ENCODE measurements at regions not wholly inside any gene's neighbourhood (a gene's known extent, or its start where the extent isn't known, plus 50 kb on each side); places are given as distances from the start of the nearest gene placed in this dataset.
"Not testable (repeated sequence)": the region's sequence is repeated elsewhere in the genome, so short reads cannot be mapped to it uniquely, and the experiment has no call there.

- no peak for DNase-seq
Measured at GRCh38 chr14:82878951-82879350, 1345.3 kb upstream of the SEL1L start.

DNA sequence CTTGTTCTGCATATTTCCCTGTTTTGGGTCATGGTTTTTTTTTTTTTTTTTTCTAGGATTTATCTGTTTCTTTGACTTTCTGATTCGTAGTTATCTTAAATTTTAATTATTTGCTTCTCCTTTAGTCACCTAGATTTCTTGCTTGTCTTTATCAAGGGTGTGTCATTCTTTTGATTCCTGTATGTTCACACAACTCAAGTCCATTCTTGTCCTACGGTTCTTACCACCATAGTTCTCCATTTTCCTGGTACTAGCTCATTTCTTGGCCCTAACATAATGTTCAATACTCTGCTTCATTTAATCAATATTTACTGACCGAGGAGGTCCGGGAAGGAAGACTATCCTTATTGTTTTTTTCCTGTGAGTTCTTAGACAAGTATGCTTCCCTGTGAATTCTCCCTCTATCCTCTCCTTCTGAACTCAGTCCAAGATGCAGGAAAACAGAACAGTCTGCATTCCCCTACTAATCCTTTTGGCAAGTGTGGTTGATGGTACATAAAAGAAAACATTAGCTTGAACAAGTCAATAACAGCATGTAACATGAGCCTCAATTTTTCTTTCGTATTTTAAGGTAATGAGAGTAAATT is 1346.4 kb upstream of the SEL1L start:
- DNase-seq = no peak

DNA sequence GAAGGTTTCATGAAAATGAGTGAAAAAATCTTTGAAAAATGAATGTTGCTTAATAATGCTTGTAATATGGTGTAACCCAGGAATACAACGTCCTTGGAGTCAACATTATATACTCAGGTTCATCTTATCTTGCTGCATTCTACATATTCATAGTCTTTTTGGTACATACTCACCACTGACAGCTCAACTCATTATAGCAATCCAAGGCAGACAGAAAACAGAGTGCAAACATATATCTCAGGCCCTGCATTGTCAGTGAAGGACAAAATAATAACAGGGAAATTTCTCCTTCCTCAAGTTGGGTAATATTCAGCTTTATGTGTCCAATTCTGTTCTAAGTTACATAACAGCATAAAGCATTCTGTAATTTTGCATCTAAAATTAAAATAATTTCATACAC is 1353.0 kb upstream of the SEL1L start:
- DNase-seq = no peak

- DNase-seq = no peak
Measured at GRCh38 chr14:82889701-82890100, 1356.0 kb upstream of the SEL1L start.

- DNase-seq = no peak
Measured at GRCh38 chr14:82896476-82896875, 1362.8 kb upstream of the SEL1L start.

DNA sequence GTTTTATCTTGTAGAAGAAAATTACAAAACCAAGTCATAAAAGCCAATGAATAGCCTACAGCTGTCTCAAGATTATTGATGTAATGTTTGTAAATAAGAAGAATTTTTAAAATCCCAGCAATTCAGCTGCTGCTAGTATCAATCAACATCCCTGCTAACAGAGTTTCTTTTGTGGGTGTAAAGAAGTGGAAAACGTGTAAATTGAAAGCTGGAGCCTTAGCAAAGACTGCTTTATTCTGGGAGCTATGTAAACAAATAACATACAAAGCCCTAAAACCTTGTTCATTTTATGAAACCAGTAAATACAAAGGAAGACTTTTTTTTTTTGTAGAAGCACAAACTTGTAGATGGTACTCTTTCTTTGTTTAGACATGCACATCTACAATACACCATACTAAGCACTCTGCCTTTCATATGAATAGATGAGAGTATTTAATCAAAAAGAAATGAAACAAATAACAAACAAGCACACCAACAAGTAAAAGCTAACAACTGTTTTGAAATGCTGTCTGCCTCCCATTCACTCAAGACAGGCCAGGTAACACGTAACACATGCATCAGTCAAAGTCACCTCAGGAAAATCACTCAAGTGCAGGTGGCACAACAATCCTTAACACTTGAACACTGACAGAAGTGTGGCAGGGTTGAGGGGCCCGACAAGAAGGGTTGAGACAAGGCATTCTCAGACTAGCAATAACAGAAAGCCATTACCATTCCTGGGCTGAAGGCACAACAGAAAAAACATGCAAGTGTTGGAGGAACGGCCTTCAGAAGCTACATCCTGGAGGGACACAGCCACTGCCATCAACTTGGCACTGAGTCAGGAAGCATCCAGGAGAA is 1364.0 kb upstream of the SEL1L start:
- DNase-seq = no peak

DNA sequence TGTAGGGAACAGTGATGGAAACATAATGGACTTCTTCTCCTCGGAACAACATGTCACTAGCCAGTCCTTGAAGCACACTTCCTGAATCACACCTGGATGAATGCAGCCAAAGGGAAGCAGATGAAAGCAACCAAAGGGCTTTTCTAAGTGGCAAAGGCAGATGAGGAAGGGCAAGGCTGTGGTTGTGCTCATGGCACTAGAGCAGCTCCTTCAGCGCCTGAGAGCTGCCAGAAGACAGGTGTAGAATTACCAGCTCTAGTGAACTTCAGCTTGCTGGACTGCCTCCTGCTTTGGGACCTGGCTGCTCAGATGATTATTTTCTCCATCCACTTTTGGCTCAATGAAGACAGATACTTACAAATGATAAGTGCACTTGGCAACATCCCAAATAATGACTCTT is 1372.1 kb upstream of the SEL1L start:
- DNase-seq = no peak

DNA sequence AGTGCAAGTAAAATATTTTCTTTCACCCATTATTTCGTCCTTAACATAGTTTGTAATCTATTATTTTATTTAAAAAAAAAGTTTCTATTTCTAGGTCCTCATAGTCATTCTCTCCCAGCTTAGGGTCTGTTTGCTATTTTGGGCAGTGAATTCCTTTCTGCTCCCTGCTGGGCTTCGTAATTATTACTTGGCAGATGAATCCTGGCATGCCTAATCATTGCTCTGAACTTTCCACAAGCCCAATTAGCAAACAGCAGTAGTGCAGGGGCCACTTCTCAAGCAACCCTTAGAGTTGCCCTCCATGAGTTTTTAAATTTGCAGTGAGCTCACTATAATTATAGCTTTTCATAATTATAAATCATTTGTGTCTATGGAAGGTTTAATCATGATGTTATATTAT is 1378.3 kb upstream of the SEL1L start:
- no peak for DNase-seq

GRCh38 chr14:82913396-82913795 is 1379.7 kb upstream of the SEL1L start:
- DNase-seq = no peak

- DNase-seq = no peak
Measured at GRCh38 chr14:82915381-82915780, 1381.7 kb upstream of the SEL1L start.

GRCh38 chr14:82935691-82936090 is 1402.0 kb upstream of the SEL1L start:
- DNase-seq = no peak

GRCh38 chr14:82951171-82951570 is 1417.5 kb upstream of the SEL1L start:
- no peak for DNase-seq

DNA sequence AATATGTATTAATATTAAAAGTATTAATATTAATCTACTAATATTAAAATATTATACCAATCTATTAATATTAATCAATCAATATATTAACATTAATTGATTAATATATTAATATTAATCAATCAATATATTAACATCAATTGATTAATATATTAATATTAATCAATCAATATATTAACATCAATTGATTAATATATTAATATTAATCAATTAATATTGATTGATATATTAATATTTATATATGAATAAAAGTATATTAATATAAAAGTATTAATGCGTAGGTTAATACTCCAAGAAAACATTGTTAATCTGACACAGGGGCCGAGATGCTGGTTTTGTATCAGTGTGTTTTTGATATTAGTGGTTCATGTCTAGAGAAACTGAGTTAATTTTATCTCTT is 1430.1 kb upstream of the SEL1L start:
- DNase-seq = no peak

- DNase-seq = no peak
Measured at GRCh38 chr14:82987502-82988124, 1454.0 kb upstream of the SEL1L start.

GRCh38 chr14:82994547-82994946 is 1460.9 kb upstream of the SEL1L start:
- DNase-seq = not testable (repeated sequence)

DNA sequence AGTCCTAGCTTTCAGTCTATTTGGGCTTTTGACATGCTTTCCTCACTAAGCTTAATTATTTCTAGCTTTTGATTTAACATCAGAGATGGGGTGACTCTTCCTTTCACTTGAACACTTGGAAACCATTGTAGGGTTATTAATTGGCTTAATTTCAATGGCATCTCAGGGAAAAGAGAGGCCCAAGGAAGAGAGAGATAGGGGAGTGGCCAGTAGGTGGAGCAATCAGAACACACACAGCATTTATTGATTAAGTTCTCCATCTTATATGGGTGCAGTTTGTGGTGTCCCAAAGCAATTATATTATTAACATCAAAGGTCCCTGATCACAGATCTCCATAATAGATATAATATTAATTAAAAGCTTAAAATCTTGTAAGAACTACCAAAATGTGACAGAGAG is 1466.1 kb upstream of the SEL1L start:
- no peak for DNase-seq

DNA sequence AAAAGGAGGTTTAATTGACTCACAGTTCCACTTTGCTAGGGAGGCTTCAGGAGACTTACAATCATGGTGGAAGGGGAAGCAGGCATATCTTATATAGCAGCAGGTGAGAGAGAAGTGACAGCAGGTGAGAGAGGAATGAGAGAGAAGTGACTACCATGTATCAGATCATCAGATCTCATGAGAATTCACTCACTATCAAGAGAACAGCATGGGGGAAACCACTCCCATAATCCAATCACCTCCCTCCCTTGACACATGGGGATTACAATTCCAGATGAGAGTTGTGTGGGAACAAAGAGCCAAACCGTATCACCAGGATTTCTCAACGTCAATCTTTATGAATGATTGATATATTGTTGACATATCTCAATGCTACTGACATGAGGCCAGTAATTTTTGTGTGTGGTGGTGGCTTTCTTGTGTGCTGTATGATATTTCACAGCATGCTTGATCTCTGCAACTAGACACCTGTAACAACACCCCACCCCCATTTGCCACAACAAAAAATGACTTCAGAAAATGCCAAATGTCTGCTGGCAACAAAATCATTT is 1470.9 kb upstream of the SEL1L start:
- no peak for DNase-seq

DNA sequence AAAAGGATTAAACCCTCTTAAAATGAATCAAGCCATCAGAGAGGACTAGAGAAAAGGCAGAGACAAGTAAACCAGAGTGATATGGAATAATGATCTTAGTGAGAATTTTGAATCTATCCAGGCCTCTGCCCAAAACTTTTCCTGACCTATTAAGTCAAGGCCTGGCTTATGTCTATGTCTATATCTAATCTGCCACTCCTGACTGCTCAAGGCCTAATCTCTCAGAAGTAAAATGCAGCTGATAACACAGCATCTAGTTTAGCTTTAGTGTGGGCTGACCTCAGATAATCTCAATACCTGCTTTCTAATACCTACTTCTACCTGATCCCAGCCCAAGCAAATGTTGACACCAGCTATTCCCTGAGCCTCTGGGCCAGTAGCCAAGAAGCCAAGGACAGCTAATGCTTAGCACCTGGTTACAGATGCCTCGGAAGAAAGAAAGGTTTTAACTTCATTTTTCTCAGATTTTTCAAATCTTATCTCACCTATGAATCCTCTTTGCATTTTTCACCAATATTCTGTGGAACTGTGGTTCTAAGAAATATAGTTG is 1472.5 kb upstream of the SEL1L start:
- no peak for DNase-seq

DNA sequence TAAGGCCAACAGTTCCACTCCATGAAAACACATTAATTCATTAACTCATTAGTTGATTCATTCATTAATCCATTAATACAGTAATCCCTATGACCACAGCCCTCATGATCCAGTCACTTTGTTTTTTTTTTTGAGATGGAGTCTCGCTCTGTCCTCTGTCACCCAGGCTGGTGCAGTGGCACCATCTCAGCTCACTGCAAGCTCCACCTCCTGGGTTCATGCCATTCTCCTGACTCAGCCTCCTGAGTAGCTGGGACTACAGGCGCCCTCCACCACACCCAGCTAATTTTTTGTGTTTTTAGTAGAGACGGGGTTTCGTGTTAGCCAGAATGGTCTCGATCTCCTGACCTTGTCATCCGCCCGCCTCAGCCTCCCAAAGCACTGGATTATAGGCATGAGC is 1473.4 kb upstream of the SEL1L start:
- not testable (repeated sequence) for DNase-seq

GRCh38 chr14:83007641-83008225 is 1474.1 kb upstream of the SEL1L start:
- DNase-seq = no peak

DNA sequence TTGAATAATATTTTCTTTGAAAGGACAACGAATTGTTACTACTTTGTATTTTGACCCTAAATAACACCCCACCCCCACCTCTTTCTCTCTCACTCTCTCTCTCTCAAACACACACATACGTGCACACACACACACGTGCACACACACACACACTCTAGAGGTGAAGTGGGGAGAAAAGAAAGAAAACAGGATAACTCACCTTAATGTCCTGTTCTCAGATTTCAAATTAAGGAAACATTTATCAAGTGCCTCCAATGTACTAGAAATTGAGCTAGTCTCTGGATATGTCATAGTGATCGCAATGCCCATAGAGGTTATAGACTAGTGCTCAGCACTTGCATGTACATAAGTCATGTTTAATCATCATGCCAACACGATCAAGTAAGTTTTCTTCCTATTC is 1483.6 kb upstream of the SEL1L start:
- no peak for DNase-seq

DNA sequence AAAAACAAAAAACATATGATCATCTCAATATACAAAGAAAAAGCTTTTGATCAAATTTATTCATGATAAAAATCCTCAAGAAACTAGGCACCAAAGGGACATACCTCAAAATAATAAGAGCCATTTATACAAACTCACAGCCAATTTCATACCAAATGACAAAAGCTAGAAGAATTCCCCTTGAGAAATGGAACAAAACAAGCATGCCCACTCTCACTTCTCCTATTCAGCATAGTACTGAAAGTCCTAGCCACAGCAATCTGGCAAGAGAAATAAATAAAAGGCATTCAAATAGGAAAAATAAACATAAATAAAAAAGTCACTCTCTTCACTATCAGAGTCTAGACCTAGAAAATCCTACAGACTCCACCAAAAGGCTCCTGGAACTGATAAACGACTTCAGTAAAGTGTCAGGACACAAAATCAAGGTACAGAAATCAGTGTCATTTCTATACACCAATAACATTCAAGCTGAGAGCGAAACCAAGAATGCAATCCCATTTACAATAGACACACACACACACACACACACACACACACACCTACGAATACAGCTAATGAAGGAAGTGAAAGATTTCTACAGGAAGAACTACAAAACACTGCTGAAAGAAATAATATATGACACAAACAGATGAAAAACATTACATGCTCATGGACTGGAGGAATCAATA is 1486.2 kb upstream of the SEL1L start:
- DNase-seq = no peak

DNA sequence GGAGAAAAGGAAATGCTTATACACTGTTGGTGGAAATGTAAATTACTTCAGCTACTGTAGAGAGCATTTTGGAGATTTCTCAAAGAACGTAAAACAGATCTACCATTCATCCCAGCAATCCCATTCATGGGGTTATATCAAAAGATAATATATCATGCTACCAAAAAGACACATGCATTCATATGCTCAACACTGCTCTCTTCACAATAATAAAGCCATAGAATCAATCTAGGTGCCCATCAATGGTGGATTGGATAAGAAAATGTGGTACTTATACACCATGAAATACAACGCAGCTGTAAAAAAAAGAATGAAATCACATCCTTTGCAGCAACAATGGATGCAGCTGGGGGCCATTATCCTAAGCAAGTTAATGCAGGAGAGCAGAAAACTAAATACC is 1487.7 kb upstream of the SEL1L start:
- DNase-seq = no peak

Measured in activated CD4-positive, alpha-beta T cell treated with anti-CD3 and anti-CD28 coated beads, Interleukin-2, amount 50 U/mL, for 4 hours (primary cell).